GM21447 (cell line): ENCODE measurements at regions not wholly inside any gene's neighbourhood (a gene's known extent, or its start where the extent isn't known, plus 50 kb on each side); places are given as distances from the start of the nearest gene placed in this dataset.

Source experiments
- ATAC-seq: cut with Tn5 transposase; IDR thresholded peaks from one replicate; pipeline ENCODE4 v1.9.1; 2021; ENCODE audit not compliant: unreplicated experiment

DNA sequence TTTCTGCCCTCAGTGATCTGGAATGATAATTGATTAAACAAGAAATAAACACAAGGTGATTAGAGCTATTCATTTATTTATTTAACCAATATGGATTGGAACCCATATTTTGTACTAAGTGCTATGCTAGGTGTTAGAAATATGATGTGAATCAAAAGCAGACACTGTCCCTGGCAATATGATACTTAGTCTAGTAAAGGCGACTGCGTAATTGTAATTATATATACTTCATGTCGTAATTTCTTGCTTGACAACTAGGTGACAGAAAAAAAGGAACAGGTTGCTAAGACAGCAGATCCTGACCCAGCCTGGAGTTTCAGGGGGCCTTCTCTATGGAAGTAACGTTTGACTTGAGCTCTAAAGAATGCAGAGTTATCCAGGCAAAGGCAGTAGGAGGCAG lies 236.5 kb upstream of the F9 start:
- no peak for ATAC-seq

GRCh38 chrX:139290310-139290709 lies 240.2 kb upstream of the F9 start:
- no peak for ATAC-seq

- ATAC-seq: no peak
Observed at GRCh38 chrX:139287155-139287924, 243.2 kb upstream of the F9 start.

DNA sequence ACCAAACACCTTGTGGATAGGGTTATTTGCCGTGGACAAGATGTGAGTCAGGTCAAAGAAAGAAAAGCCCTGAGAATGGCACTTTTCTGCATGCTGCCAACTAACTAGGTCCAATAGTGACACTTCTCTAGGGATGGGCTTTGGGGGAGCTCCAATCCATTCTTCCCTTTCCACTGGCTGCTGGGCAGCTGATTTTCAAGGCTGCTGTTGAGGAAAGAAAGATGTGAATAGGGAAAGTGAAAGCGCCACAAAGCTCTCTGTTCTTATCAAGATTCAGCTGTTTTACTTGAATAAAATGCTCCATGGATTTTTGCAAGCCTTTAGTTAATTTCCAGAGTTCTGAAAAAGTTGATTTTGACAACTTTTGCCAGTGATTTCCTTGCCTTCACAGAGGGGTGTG lies 244.2 kb upstream of the F9 start:
- ATAC-seq: no peak

DNA sequence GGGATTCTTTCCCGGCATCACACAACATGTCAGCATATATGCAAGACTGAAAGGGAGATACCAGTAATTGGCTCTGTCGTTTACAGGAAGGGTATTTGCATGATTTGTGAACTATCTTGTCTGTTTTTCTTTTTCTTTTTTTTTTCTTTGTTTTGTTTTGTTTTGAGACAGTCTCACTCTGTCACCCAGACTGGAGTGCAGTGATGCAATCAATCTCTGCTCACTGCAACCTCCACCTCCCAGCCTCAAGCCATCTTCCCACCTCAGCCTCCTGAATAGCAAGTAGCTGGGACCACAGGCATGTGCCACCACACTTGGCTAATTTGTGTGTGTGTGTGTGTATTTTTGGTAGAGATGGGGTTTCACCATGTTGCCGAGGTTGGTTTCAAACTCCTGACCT lies 262.7 kb upstream of the F9 start:
- no peak for ATAC-seq

GRCh38 chrX:139246295-139246694 lies 284.2 kb upstream of the F9 start:
- ATAC-seq: no peak

DNA sequence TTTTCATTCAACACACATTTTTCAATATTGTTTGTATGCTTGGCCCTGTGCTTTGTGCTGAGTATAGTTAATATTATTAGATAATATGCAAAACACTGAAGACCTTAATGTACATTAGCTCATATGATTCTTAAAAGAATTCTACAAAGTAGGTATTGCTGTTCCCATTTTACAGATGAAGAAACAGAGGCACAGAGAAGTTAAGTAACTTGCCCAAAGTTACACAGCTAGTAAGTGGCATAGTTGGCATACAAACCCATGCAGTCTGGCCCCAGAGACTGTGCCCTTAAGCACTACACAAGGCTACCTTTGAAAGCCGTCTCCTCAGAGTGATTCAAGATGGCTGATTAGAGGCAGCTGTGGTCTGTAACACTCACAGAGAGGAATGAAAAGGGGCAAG lies 293.4 kb upstream of the F9 start:
- no peak for ATAC-seq

- ATAC-seq: no peak
Observed at GRCh38 chrX:139234898-139235297, 295.6 kb upstream of the F9 start.

DNA sequence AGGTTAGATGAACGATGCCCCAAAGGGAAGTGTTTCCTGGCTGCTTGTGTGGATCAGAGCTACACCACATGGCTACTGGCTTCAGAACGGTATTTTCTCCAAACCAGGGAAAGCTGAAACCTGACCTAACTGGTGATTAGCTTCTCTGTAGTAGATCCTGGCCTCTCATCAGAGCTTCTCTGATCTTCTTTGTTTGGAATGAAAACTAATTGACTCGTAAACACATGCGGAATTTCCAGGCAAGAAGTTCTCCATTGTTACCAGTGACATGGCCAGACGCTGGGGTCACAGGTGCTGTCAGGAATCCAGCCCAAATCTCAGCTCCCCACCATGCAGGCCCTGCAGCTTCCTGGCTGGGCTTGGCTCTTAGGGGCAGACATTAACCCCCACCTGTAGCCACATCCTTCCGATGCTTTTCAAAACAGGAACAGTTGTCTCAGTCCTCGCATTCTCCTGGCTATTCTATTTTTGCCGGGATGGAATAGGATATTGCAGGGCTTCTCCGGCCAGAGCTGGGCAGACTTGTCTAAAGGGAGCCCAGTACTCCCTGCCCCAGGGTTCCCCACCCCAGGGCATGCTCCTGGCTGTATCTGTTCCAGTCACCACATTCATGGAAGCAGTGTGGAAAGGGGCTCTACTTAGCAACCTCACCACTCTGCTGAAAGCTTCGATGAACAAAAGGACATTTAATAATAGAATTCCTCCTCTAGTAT lies 305.4 kb upstream of the F9 start:
- no peak for ATAC-seq

DNA sequence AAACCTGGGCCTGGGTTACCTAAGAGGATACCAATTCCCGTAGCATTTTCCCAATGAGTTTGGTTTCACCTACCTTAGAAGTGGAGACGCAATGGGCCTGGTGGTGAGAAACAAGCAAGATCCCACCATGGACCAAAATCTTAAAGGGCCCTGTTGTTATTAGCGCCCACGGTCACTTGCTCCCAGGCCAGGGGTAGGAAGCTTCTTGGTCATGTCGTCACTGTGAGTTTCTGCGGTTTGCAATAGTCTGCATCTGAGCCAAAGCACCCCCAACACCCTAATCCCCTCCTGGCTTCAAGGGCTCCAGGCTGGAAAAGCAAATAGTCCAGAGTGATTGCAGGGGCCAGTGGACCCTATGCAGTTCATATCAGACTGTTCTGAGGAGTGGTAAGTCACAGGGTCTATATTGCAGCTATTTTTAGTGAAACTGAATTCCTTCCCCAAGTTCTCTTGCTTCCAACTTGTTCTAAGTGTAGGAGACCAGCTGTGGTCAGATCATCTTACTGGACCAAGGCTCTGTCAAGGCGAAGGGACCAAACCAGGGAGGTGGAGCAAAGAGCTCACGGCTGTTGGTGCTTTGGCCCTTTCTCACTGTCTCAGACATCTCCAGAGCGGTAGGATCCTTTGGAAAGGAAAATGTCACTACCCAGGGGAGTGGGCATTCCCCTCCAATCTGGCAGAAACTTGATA lies 307.9 kb upstream of the F9 start:
- ATAC-seq: no peak

- ATAC-seq: no peak
Observed at GRCh38 chrX:139213241-139213709, 317.3 kb upstream of the F9 start.

GRCh38 chrX:139211568-139212182 lies 318.9 kb upstream of the F9 start:
- no peak for ATAC-seq

- no peak for ATAC-seq
Observed at GRCh38 chrX:139209342-139209741, 321.2 kb upstream of the F9 start.

- no peak for ATAC-seq
Observed at GRCh38 chrX:139207655-139208054, 322.9 kb upstream of the F9 start.

DNA sequence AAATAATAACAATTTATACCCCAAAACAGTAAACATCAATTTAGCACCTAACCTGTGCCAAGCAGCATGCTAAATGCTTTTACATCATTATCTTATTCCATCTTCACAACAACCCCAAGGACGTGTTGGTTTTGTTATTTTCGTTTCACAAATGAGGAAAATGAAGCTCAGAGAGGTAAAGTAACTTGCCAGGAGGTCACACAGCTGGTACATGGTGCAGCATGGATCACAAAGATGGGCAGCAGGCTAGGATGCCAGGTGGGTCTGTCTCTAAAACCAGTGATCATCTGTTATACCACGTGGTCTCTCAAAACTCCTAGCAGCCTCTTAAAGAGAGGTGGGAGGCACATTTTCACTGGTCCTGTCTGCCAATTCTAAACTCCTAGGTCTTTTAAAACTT lies 323.6 kb upstream of the F9 start:
- no peak for ATAC-seq

DNA sequence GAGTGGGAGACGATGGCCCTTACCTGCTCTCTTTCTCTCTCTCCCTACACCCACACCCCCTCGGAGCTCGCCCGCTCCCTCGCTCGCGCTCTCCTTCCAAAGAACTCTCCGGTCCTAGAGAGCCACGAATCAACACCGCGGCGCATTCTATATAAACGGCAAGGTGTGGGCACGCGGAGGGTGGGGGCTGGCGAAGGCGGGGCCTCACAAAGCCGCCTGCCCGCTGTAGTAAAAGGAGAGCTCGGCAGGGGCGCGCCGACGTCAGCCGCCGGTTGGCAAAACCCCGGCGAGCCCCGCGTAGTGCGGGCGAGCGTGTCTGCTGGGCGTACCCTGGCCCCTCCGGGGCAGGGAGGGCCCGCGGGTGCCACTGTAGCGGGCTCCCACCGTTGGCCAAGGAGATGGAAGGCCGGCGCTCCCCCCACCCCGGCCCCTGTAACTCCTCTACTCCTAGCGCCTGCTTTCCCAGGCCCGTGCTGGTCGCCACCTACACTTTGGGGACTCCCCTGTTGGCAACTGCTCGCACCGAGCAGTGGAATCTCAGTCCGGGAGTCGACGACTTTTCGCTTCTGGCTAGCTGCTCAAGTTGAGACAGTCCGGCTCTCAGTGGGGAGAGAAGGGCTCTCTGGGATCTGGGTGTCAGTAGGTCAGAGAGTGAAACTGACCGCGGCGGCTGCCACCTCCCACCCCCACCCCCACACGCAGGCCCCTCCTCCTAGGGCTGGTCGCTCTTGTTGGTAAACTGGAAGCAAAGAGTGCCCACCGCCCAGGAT lies 325.5 kb upstream of the F9 start:
- no peak for ATAC-seq

GRCh38 chrX:139204571-139204897 lies 326.0 kb upstream of the F9 start:
- ATAC-seq: no peak

- no peak for ATAC-seq
Observed at GRCh38 chrX:139203651-139204570, 326.6 kb upstream of the F9 start.

DNA sequence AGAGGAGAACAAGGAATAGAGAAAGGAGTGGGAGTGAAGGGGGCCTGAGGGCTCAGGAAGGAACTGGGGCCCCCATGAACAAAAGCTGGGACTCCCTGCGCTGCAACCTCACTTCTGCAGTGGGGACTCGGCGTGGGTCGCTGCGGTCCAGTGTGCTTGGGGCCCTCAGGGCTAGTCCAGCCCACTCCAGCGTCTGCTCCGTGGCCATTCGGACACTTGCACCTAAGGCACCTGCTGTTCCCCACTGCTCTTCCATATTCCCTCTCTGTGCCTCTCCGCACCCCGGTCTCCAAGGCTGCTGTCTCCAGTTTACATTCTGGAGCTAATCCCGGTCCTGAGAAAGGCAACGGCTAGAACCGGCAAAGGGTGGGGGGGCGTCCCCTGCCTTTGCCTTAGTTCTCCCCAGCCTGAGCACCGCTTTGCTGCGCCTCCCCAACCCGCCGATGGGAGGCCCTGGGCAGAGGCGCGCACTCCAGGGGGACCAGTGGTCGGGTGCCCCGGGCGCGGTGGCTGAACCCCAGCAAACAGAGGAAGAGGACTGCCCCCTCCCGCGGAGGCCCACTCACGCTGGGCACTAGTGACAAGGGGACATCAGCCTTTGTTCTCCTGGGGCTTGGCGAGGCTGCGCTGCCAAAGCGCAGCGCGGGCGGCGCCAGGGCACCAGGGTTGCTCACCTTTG lies 327.7 kb upstream of the F9 start:
- no peak for ATAC-seq
